GM12878 (cell line): ENCODE measurements at regions not wholly inside any gene's neighbourhood (a gene's known extent, or its start where the extent isn't known, plus 50 kb on each side); places are given as distances from the start of the nearest gene placed in this dataset.

Experiments
- ATAC-seq: fragments of 200-7000 bp; cut with Tn5 transposase; 3 replicates; pipeline ENCODE4 v1.9.1; 2020; ENCODE audit warnings: mild to moderate bottlenecking, moderate library complexity
- BruUV-seq: library from RNA; stranded (reverse); fragments of 400-500 nt; replicated peaks from 2 replicates; lab custom pipeline; 2021; lab: Mats Ljungman, UMichigan
- CTCF ChIA-PET: fragments of 300-600 bp; sonication (Branson Sonifier 250); formaldehyde crosslinking; extraction: SDS; loops from one replicate; lab custom pipeline; 2021; ENCODE audit warnings: inconsistent platforms; lab: Yijun Ruan, JAX
- POLR2A ChIA-PET: fragments of 350-600 bp; formaldehyde crosslinking; extraction: SDS; loops from one replicate; lab custom pipeline; 2021; ENCODE audit warnings: inconsistent platforms; lab: Charles Lee
- RAD21 ChIA-PET: fragments of 300-600 bp; sonication (Branson Sonifier 250); formaldehyde crosslinking; loops from one replicate; lab custom pipeline; 2023; ENCODE audit warnings: antibody characterized with exemption; ENCODE audit not compliant: unreplicated experiment; lab: Charles Lee
- SMC1A ChIA-PET: fragments of 300-600 bp; sonication (Branson Sonifier 250); formaldehyde crosslinking; loops from one replicate; lab custom pipeline; 2023; ENCODE audit not compliant: unreplicated experiment, uncharacterized antibody; lab: Charles Lee
- DNase-seq: peaks from one replicate; pipeline ENCODE4 v3.0.0-alpha.2; 2011; ENCODE audit warnings: low read depth, low spot score
- FAIRE-seq: peaks from 3 replicates; lab custom pipeline; 2011; peaks lifted over from hg19 to GRCh38; lab: Jason Lieb, UNC
- H2AFZ ChIP-seq: 2 replicates; pipeline ENCODE4 v1.6.0; 2011; ENCODE audit warnings: low read depth, low read length, control low read depth; ENCODE audit not compliant: control insufficient read depth
- H3K27ac ChIP-seq: 2 replicates; pipeline ENCODE4 v1.5.1; 2011; ENCODE audit warnings: control low read depth; ENCODE audit not compliant: control insufficient read depth, insufficient read depth
- H3K27me3 ChIP-seq, 2 experiments: replicated peaks in 1 of 2; 2 replicates each; pipeline versions ENCODE4 v1.6.0 to v1.6.1; 2011; ENCODE audit warnings: low read length in 1 of 2; ENCODE audit not compliant: control insufficient read depth in 2 of 2, insufficient read depth in 2 of 2
- H3K36me3 ChIP-seq, 2 experiments: 2 replicates each; pipeline ENCODE4 v1.5.1; 2011; ENCODE audit warnings: low read length in 1 of 2; ENCODE audit not compliant: control insufficient read depth in 2 of 2, insufficient read depth in 2 of 2
- H3K4me1 ChIP-seq: 2 replicates; pipeline ENCODE4 v1.6.1; 2011; ENCODE audit warnings: mild to moderate bottlenecking, low read length, moderate library complexity, mixed read lengths; ENCODE audit not compliant: control insufficient read depth, insufficient read depth
- H3K4me2 ChIP-seq: 2 replicates; pipeline ENCODE4 v1.6.0; 2011; ENCODE audit warnings: control low read depth; ENCODE audit not compliant: control insufficient read depth, insufficient read depth
- H3K4me3 ChIP-seq: fragments of 200-600 bp; sonication (generic); 2 replicates; pipeline ENCODE4 v1.5.1; 2016
- H3K79me2 ChIP-seq: 2 replicates; pipeline ENCODE4 v1.6.0; 2011; ENCODE audit warnings: low read length; ENCODE audit not compliant: control insufficient read depth, insufficient read depth
- H3K9ac ChIP-seq: 2 replicates; pipeline ENCODE4 v1.8.0; 2011; ENCODE audit warnings: low read length, control low read depth, mixed read lengths; ENCODE audit not compliant: control insufficient read depth, insufficient read depth
- H3K9me3 ChIP-seq: replicated peaks from 3 replicates; pipeline ENCODE4 v1.5.1; 2011; ENCODE audit warnings: mild to moderate bottlenecking, low read length; ENCODE audit not compliant: control insufficient read depth, insufficient read depth
- H4K20me1 ChIP-seq: 2 replicates; pipeline ENCODE4 v1.6.0; 2011; ENCODE audit not compliant: control insufficient read depth, insufficient read depth
- BMI1 ChIP-seq: fragments of 450-650 bp; IDR thresholded peaks from 2 replicates; pipeline ENCODE4 v1.6.1; 2016; ENCODE audit warnings: mild to moderate bottlenecking, moderate library complexity, borderline replicate concordance
- HDGF ChIP-seq: fragments of 450-650 bp; IDR thresholded peaks from 2 replicates; pipeline ENCODE4 v1.6.1; 2016; ENCODE audit warnings: antibody characterized with exemption
- MTA2 ChIP-seq: fragments of 450-650 bp; IDR thresholded peaks from 2 replicates; pipeline ENCODE4 v1.6.1; 2016; ENCODE audit warnings: low read depth, mild to moderate bottlenecking, moderate library complexity
- ZSCAN29 ChIP-seq: fragments of 450-650 bp; IDR thresholded peaks from 2 replicates; pipeline ENCODE4 v1.6.1; 2017; ENCODE audit warnings: mild to moderate bottlenecking, moderate library complexity
- WGBS: methylation state at CpG from one replicate; pipeline ENCODE4 v1.1.6; 2016; ENCODE audit warnings: low lambda C conversion rate; ENCODE audit not compliant: insufficient replicate concordance, insufficient coverage; ENCODE audit errors: missing lambda C conversion rate; 5-methylcytosine and 5-hydroxymethylcytosine counted together
- in situ Hi-C: fragments of 300-500 bp; cut with MboI; formaldehyde crosslinking; loops from 9 replicates; pipeline ENCODE4 v1.14.3; 2018; ENCODE audit warnings: mixed read lengths
- intact Hi-C: fragments of 100-400 bp; cut with micrococcal nuclease; formaldehyde crosslinking; loops from one replicate; pipeline ENCODE4 v1.14.2; 2022; ENCODE audit not compliant: unreplicated experiment
- TF ChIP-seq, protein P1 (sequence below): fragments of 450-650 bp; IDR thresholded peaks from 2 replicates; pipeline ENCODE4 v1.6.1; 2017; ENCODE audit warnings: antibody characterized with exemption, mild to moderate bottlenecking, moderate library complexity
- TF ChIP-seq, protein P2 (sequence below): fragments of 450-650 bp; IDR thresholded peaks from 2 replicates; pipeline ENCODE4 v1.6.1; 2017; ENCODE audit warnings: mild to moderate bottlenecking
- TF ChIP-seq, protein P3 (sequence below): fragments of 450-650 bp; IDR thresholded peaks from 2 replicates; pipeline ENCODE4 v1.6.1; 2016; ENCODE audit warnings: mild to moderate bottlenecking
- TF ChIP-seq, protein P4 (sequence below): fragments of 450-650 bp; IDR thresholded peaks from 2 replicates; pipeline ENCODE4 v1.6.1; 2017; ENCODE audit warnings: borderline replicate concordance

DNA sequence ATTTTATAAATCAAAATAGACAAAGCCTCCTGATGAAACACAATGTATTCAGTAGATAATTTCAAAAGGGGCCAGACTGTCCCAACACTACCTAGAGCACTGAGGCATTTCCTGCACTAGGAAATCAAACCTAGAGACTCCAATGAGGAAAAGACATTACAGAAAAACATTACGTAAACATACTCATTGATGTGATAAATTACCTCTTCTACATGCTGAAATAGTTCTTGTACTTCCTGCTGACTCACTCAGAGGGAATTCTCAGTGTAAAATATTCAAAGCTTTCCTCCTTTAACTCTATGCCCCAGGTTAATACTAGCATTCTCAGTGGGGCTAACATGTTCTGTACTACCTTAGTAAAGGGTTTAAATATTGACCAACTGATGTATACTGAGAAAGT is 178.0 kb downstream of the ESM1 start:
- H3K27ac ChIP-seq = no peak overlapping the region
- 0% methylated on average over 1 of the region's 1 CpG for WGBS
- no peak overlapping the region for H3K9ac ChIP-seq
- CTCF ChIA-PET = no interaction called here
- no peaks in the 10 kb centered on the region; the same call in 1 of the 3 replicates for H3K9me3 ChIP-seq
- no peaks in the 10 kb centered on the region for H3K79me2 ChIP-seq
- no TSS peak for BruUV-seq
- DNase-seq = no peak
- SMC1A ChIA-PET = no interaction called here
- ATAC-seq = no peak
- no peaks in the 10 kb centered on the region for H3K4me1 ChIP-seq
- in situ Hi-C loops (no loop called here), intact Hi-C loops (no loop called here)
- H3K36me3 ChIP-seq = no peaks in the 10 kb centered on the region
- FAIRE-seq = no peak
- TF ChIP-seq MTA2 = no peak
- TF ChIP-seq, protein P1, sequence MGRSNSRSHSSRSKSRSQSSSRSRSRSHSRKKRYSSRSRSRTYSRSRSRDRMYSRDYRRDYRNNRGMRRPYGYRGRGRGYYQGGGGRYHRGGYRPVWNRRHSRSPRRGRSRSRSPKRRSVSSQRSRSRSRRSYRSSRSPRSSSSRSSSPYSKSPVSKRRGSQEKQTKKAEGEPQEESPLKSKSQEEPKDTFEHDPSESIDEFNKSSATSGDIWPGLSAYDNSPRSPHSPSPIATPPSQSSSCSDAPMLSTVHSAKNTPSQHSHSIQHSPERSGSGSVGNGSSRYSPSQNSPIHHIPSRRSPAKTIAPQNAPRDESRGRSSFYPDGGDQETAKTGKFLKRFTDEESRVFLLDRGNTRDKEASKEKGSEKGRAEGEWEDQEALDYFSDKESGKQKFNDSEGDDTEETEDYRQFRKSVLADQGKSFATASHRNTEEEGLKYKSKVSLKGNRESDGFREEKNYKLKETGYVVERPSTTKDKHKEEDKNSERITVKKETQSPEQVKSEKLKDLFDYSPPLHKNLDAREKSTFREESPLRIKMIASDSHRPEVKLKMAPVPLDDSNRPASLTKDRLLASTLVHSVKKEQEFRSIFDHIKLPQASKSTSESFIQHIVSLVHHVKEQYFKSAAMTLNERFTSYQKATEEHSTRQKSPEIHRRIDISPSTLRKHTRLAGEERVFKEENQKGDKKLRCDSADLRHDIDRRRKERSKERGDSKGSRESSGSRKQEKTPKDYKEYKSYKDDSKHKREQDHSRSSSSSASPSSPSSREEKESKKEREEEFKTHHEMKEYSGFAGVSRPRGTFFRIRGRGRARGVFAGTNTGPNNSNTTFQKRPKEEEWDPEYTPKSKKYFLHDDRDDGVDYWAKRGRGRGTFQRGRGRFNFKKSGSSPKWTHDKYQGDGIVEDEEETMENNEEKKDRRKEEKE = no peak
- TF ChIP-seq BMI1 = no peak
- TF ChIP-seq ZSCAN29 = no peak
- TF ChIP-seq, protein P2, sequence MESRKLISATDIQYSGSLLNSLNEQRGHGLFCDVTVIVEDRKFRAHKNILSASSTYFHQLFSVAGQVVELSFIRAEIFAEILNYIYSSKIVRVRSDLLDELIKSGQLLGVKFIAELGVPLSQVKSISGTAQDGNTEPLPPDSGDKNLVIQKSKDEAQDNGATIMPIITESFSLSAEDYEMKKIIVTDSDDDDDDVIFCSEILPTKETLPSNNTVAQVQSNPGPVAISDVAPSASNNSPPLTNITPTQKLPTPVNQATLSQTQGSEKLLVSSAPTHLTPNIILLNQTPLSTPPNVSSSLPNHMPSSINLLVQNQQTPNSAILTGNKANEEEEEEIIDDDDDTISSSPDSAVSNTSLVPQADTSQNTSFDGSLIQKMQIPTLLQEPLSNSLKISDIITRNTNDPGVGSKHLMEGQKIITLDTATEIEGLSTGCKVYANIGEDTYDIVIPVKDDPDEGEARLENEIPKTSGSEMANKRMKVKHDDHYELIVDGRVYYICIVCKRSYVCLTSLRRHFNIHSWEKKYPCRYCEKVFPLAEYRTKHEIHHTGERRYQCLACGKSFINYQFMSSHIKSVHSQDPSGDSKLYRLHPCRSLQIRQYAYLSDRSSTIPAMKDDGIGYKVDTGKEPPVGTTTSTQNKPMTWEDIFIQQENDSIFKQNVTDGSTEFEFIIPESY = no peak
- TF ChIP-seq HDGF = no peak
- TF ChIP-seq, protein P3, sequence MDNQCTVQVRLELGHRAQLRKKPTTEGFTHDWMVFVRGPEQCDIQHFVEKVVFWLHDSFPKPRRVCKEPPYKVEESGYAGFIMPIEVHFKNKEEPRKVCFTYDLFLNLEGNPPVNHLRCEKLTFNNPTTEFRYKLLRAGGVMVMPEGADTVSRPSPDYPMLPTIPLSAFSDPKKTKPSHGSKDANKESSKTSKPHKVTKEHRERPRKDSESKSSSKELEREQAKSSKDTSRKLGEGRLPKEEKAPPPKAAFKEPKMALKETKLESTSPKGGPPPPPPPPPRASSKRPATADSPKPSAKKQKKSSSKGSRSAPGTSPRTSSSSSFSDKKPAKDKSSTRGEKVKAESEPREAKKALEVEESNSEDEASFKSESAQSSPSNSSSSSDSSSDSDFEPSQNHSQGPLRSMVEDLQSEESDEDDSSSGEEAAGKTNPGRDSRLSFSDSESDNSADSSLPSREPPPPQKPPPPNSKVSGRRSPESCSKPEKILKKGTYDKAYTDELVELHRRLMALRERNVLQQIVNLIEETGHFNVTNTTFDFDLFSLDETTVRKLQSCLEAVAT = no peak
- TF ChIP-seq, protein P4, sequence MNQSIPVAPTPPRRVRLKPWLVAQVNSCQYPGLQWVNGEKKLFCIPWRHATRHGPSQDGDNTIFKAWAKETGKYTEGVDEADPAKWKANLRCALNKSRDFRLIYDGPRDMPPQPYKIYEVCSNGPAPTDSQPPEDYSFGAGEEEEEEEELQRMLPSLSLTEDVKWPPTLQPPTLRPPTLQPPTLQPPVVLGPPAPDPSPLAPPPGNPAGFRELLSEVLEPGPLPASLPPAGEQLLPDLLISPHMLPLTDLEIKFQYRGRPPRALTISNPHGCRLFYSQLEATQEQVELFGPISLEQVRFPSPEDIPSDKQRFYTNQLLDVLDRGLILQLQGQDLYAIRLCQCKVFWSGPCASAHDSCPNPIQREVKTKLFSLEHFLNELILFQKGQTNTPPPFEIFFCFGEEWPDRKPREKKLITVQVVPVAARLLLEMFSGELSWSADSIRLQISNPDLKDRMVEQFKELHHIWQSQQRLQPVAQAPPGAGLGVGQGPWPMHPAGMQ = no peak
- H3K4me3 ChIP-seq = no peak overlapping the region
- H3K4me2 ChIP-seq = no peak overlapping the region
- H3K27me3 ChIP-seq = peaks cover 0 to 3% of the 10 kb centered on the region in 2 experiments; a peak in 1 of 4 replicates
- POLR2A ChIA-PET = no interaction called here
- no peak overlapping the region for H2AFZ ChIP-seq
- H4K20me1 ChIP-seq = no peaks in the 10 kb centered on the region; the same call in 1 of the 2 replicates
- RAD21 ChIA-PET = no interaction called here
